SK-N-SH treated with all-trans-retinoic acid at 6 μM for 48 hours (cell line): ENCODE measurements at regions not wholly inside any gene's neighbourhood (a gene's known extent, or its start where the extent isn't known, plus 50 kb on each side); places are given as distances from the start of the nearest gene placed in this dataset.

Source experiments
- ARNTL ChIP-seq: fragments of 450-650 bp; formaldehyde crosslinking; IDR thresholded peaks from 2 replicates; pipeline ENCODE4 v1.5.0; 2020; ENCODE audit warnings: low read depth, mild to moderate bottlenecking, moderate library complexity, borderline replicate concordance
- ESRRG ChIP-seq: fragments of 250-450 bp; sonication (Bioruptor Pico); IDR thresholded peaks from 2 replicates; pipeline ENCODE4 v1.6.1; 2021; ENCODE audit warnings: mild to moderate bottlenecking
- GLIS3 ChIP-seq: fragments of 250-450 bp; sonication (Bioruptor Pico); IDR thresholded peaks from 2 replicates; pipeline ENCODE4 v1.5.0; 2020; ENCODE audit warnings: mild to moderate bottlenecking, moderate library complexity
- OSR1 ChIP-seq: fragments of 250-450 bp; sonication (Bioruptor Pico); IDR thresholded peaks from 2 replicates; pipeline ENCODE4 v1.8.0; 2022; ENCODE audit warnings: moderate library complexity, mild to moderate bottlenecking, inconsistent platforms
- PPARA ChIP-seq: fragments of 250-450 bp; sonication (Bioruptor Pico); IDR thresholded peaks from 2 replicates; pipeline ENCODE4 v1.5.0; 2020; ENCODE audit warnings: mild to moderate bottlenecking, borderline replicate concordance
- RARB ChIP-seq: fragments of 250-450 bp; sonication (Bioruptor Pico); IDR thresholded peaks from 2 replicates; pipeline ENCODE4 v1.8.0; 2021; ENCODE audit warnings: mild to moderate bottlenecking, moderate library complexity
- ZC3H10 ChIP-seq: fragments of 250-450 bp; sonication (Bioruptor Pico); IDR thresholded peaks from 2 replicates; pipeline ENCODE4 v1.5.1; 2021; ENCODE audit warnings: mild to moderate bottlenecking, moderate library complexity
- ZFP3 ChIP-seq: fragments of 250-450 bp; sonication (Bioruptor Pico); IDR thresholded peaks from 2 replicates; pipeline ENCODE4 v1.5.0; 2020; ENCODE audit warnings: mild to moderate bottlenecking, moderate library complexity
- ZFP30 ChIP-seq: fragments of 450-650 bp; formaldehyde crosslinking; IDR thresholded peaks from 2 replicates; pipeline ENCODE4 v1.5.0; 2022; ENCODE audit warnings: mild to moderate bottlenecking, moderate library complexity
- ZNF565 ChIP-seq: fragments of 450-650 bp; formaldehyde crosslinking; conservative IDR thresholded peaks from 2 replicates; pipeline ENCODE4 v1.5.0; 2020; ENCODE audit warnings: low read depth, mild to moderate bottlenecking, moderate library complexity
- TF ChIP-seq, protein P1 (sequence below): fragments of 250-450 bp; sonication (Bioruptor Pico); IDR thresholded peaks from 2 replicates; pipeline ENCODE4 v1.5.1; 2020; ENCODE audit warnings: low read depth, mild to moderate bottlenecking, moderate library complexity
- TF ChIP-seq, protein P2 (sequence below): fragments of 250-450 bp; sonication (Bioruptor Pico); IDR thresholded peaks from 2 replicates; pipeline ENCODE4 v1.8.0; 2020; ENCODE audit warnings: mild to moderate bottlenecking, moderate library complexity, borderline replicate concordance
- TF ChIP-seq, protein P3 (sequence below): fragments of 250-450 bp; sonication (Bioruptor Pico); IDR thresholded peaks from 2 replicates; pipeline ENCODE4 v1.5.1; 2021; ENCODE audit warnings: mild to moderate bottlenecking, moderate library complexity

DNA sequence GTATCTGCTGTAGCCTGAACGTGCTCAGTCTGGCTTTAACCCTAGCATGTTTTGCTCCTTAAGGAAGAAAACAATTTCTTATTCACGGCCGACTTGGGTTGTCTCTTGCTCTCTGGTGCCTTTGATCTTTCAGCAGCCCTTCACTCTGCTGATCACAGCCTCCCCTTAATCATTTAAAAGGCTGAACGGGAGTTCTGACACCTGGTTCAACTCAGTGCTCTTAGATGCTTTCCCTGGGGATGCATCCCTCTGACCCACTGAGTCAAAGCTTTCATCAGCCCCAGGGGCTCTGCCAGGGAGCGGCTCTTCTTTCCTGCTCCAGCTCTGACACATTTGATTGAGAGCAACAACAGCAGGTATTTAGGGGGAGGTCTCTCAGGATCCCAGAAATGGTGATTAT is 79.0 kb upstream of the FYN start:
- TF ChIP-seq RARB (CRISPR knock-in tag) (no peak), PPARA (CRISPR knock-in tag) (no peak), ZFP3 (CRISPR knock-in tag) (no peak), ZNF565 (CRISPR knock-in tag) (no peak), ZFP30 (CRISPR knock-in tag) (no peak), ZC3H10 (CRISPR knock-in tag) (no peak), GLIS3 (CRISPR knock-in tag) (no peak), ARNTL (CRISPR knock-in tag) (no peak), OSR1 (CRISPR knock-in tag) (no peak), ESRRG (CRISPR knock-in tag) (no peak)
- TF ChIP-seq, protein P1, sequence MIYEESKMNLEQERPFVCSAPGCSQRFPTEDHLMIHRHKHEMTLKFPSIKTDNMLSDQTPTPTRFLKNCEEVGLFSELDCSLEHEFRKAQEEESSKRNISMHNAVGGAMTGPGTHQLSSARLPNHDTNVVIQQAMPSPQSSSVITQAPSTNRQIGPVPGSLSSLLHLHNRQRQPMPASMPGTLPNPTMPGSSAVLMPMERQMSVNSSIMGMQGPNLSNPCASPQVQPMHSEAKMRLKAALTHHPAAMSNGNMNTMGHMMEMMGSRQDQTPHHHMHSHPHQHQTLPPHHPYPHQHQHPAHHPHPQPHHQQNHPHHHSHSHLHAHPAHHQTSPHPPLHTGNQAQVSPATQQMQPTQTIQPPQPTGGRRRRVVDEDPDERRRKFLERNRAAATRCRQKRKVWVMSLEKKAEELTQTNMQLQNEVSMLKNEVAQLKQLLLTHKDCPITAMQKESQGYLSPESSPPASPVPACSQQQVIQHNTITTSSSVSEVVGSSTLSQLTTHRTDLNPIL (CRISPR knock-in tag): no peak
- TF ChIP-seq, protein P2, sequence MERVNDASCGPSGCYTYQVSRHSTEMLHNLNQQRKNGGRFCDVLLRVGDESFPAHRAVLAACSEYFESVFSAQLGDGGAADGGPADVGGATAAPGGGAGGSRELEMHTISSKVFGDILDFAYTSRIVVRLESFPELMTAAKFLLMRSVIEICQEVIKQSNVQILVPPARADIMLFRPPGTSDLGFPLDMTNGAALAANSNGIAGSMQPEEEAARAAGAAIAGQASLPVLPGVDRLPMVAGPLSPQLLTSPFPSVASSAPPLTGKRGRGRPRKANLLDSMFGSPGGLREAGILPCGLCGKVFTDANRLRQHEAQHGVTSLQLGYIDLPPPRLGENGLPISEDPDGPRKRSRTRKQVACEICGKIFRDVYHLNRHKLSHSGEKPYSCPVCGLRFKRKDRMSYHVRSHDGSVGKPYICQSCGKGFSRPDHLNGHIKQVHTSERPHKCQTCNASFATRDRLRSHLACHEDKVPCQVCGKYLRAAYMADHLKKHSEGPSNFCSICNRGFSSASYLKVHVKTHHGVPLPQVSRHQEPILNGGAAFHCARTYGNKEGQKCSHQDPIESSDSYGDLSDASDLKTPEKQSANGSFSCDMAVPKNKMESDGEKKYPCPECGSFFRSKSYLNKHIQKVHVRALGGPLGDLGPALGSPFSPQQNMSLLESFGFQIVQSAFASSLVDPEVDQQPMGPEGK (CRISPR knock-in tag): no peak
- TF ChIP-seq, protein P3, sequence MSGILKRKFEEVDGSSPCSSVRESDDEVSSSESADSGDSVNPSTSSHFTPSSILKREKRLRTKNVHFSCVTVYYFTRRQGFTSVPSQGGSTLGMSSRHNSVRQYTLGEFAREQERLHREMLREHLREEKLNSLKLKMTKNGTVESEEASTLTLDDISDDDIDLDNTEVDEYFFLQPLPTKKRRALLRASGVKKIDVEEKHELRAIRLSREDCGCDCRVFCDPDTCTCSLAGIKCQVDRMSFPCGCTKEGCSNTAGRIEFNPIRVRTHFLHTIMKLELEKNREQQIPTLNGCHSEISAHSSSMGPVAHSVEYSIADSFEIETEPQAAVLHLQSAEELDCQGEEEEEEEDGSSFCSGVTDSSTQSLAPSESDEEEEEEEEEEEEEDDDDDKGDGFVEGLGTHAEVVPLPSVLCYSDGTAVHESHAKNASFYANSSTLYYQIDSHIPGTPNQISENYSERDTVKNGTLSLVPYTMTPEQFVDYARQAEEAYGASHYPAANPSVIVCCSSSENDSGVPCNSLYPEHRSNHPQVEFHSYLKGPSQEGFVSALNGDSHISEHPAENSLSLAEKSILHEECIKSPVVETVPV (CRISPR knock-in tag): no peak
